GM12878 (cell line): ENCODE measurements at regions not wholly inside any gene's neighbourhood (a gene's known extent, or its start where the extent isn't known, plus 50 kb on each side); places are given as distances from the start of the nearest gene placed in this dataset.

ENCODE experiments used
- ATAC-seq: fragments of 200-7000 bp; cut with Tn5 transposase; 3 replicates; pipeline ENCODE4 v1.9.1; 2020; ENCODE audit warnings: mild to moderate bottlenecking, moderate library complexity
- BruUV-seq: library from RNA; stranded (reverse); fragments of 400-500 nt; replicated peaks from 2 replicates; lab custom pipeline; 2021; lab: Mats Ljungman, UMichigan
- CTCF ChIA-PET: fragments of 300-600 bp; sonication (Branson Sonifier 250); formaldehyde crosslinking; extraction: SDS; loops from one replicate; lab custom pipeline; 2021; ENCODE audit warnings: inconsistent platforms; lab: Yijun Ruan, JAX
- POLR2A ChIA-PET: fragments of 350-600 bp; formaldehyde crosslinking; extraction: SDS; loops from one replicate; lab custom pipeline; 2021; ENCODE audit warnings: inconsistent platforms; lab: Charles Lee
- RAD21 ChIA-PET: fragments of 300-600 bp; sonication (Branson Sonifier 250); formaldehyde crosslinking; loops from one replicate; lab custom pipeline; 2023; ENCODE audit warnings: antibody characterized with exemption; ENCODE audit not compliant: unreplicated experiment; lab: Charles Lee
- SMC1A ChIA-PET: fragments of 300-600 bp; sonication (Branson Sonifier 250); formaldehyde crosslinking; loops from one replicate; lab custom pipeline; 2023; ENCODE audit not compliant: unreplicated experiment, uncharacterized antibody; lab: Charles Lee
- DNase-seq: peaks from one replicate; pipeline ENCODE4 v3.0.0-alpha.2; 2011; ENCODE audit warnings: low read depth, low spot score
- FAIRE-seq: peaks from 3 replicates; lab custom pipeline; 2011; peaks lifted over from hg19 to GRCh38; lab: Jason Lieb, UNC
- H2AFZ ChIP-seq: 2 replicates; pipeline ENCODE4 v1.6.0; 2011; ENCODE audit warnings: low read depth, low read length, control low read depth; ENCODE audit not compliant: control insufficient read depth
- H3K27ac ChIP-seq: 2 replicates; pipeline ENCODE4 v1.5.1; 2011; ENCODE audit warnings: control low read depth; ENCODE audit not compliant: control insufficient read depth, insufficient read depth
- H3K27me3 ChIP-seq, 2 experiments: replicated peaks in 1 of 2; 2 replicates each; pipeline versions ENCODE4 v1.6.0 to v1.6.1; 2011; ENCODE audit warnings: low read length in 1 of 2; ENCODE audit not compliant: control insufficient read depth in 2 of 2, insufficient read depth in 2 of 2
- H3K36me3 ChIP-seq, 2 experiments: 2 replicates each; pipeline ENCODE4 v1.5.1; 2011; ENCODE audit warnings: low read length in 1 of 2; ENCODE audit not compliant: control insufficient read depth in 2 of 2, insufficient read depth in 2 of 2
- H3K4me1 ChIP-seq: 2 replicates; pipeline ENCODE4 v1.6.1; 2011; ENCODE audit warnings: mild to moderate bottlenecking, low read length, moderate library complexity, mixed read lengths; ENCODE audit not compliant: control insufficient read depth, insufficient read depth
- H3K4me2 ChIP-seq: 2 replicates; pipeline ENCODE4 v1.6.0; 2011; ENCODE audit warnings: control low read depth; ENCODE audit not compliant: control insufficient read depth, insufficient read depth
- H3K4me3 ChIP-seq: fragments of 200-600 bp; sonication (generic); 2 replicates; pipeline ENCODE4 v1.5.1; 2016
- H3K79me2 ChIP-seq: 2 replicates; pipeline ENCODE4 v1.6.0; 2011; ENCODE audit warnings: low read length; ENCODE audit not compliant: control insufficient read depth, insufficient read depth
- H3K9ac ChIP-seq: 2 replicates; pipeline ENCODE4 v1.8.0; 2011; ENCODE audit warnings: low read length, control low read depth, mixed read lengths; ENCODE audit not compliant: control insufficient read depth, insufficient read depth
- H3K9me3 ChIP-seq: replicated peaks from 3 replicates; pipeline ENCODE4 v1.5.1; 2011; ENCODE audit warnings: mild to moderate bottlenecking, low read length; ENCODE audit not compliant: control insufficient read depth, insufficient read depth
- H4K20me1 ChIP-seq: 2 replicates; pipeline ENCODE4 v1.6.0; 2011; ENCODE audit not compliant: control insufficient read depth, insufficient read depth
- BMI1 ChIP-seq: fragments of 450-650 bp; IDR thresholded peaks from 2 replicates; pipeline ENCODE4 v1.6.1; 2016; ENCODE audit warnings: mild to moderate bottlenecking, moderate library complexity, borderline replicate concordance
- CBX5 ChIP-seq: sonication (generic); IDR thresholded peaks from 2 replicates; pipeline ENCODE4 v1.6.1; 2016; ENCODE audit warnings: low read depth, moderate library complexity, mild to moderate bottlenecking, inconsistent platforms
- FOXM1 ChIP-seq: IDR thresholded peaks from 2 replicates; pipeline ENCODE4 v1.6.1; 2012; ENCODE audit warnings: low read depth, mild to moderate bottlenecking, inconsistent platforms, low read length, moderate library complexity
- IKZF2 ChIP-seq, 2 experiments: fragments of 450-650 bp; IDR thresholded peaks; 2 replicates each; pipeline ENCODE4 v1.6.1; 2017; ENCODE audit warnings: mild to moderate bottlenecking in 2 of 2, moderate library complexity in 2 of 2
- JUND ChIP-seq: IDR thresholded peaks from 2 replicates; pipeline ENCODE4 v1.6.1; 2012; ENCODE audit warnings: low read depth, mild to moderate bottlenecking, low read length, improper control_type of control experiment, moderate library complexity
- KLF5 ChIP-seq: fragments of 450-650 bp; IDR thresholded peaks from 2 replicates; pipeline ENCODE4 v1.6.1; 2014; ENCODE audit warnings: mild to moderate bottlenecking; ENCODE audit not compliant: partially characterized antibody
- MYB ChIP-seq: fragments of 150-350 bp; IDR thresholded peaks from 2 replicates; pipeline ENCODE4 v1.6.1; 2014; ENCODE audit warnings: mild to moderate bottlenecking, low read depth, low read length, borderline replicate concordance
- NFXL1 ChIP-seq: fragments of 450-650 bp; IDR thresholded peaks from 2 replicates; pipeline ENCODE4 v1.6.1; 2017; ENCODE audit warnings: antibody characterized with exemption, mild to moderate bottlenecking, borderline replicate concordance
- NR2C2 ChIP-seq: IDR thresholded peaks from 2 replicates; pipeline ENCODE4 v1.6.1; 2011; ENCODE audit warnings: borderline replicate concordance, low read depth; ENCODE audit not compliant: control insufficient read depth, insufficient read length
- PML ChIP-seq: IDR thresholded peaks from 2 replicates; pipeline ENCODE4 v1.6.1; 2012; ENCODE audit warnings: low read length, inconsistent platforms
- POU2F2 ChIP-seq: IDR thresholded peaks from 3 replicates; pipeline ENCODE4 v1.6.1; 2011; ENCODE audit warnings: low read depth, mild to moderate bottlenecking, low read length, borderline replicate concordance
- SIN3A ChIP-seq: IDR thresholded peaks from 2 replicates; pipeline ENCODE4 v1.6.1; 2012; ENCODE audit warnings: low read depth, low read length, improper control_type of control experiment
- SPI1 ChIP-seq: IDR thresholded peaks from 2 replicates; pipeline ENCODE4 v1.6.1; 2011; ENCODE audit warnings: low read depth, mild to moderate bottlenecking, low read length, moderate library complexity, borderline replicate concordance; ENCODE audit not compliant: insufficient read depth
- STAT1 ChIP-seq: fragments of 450-650 bp; conservative IDR thresholded peaks from 2 replicates; pipeline ENCODE4 v1.6.1; 2014; ENCODE audit warnings: antibody characterized with exemption, mild to moderate bottlenecking
- ZNF207 ChIP-seq: fragments of 450-650 bp; IDR thresholded peaks from 2 replicates; pipeline ENCODE4 v1.6.1; 2014; ENCODE audit warnings: antibody characterized with exemption, mild to moderate bottlenecking, borderline replicate concordance
- ZNF622 ChIP-seq: fragments of 450-650 bp; IDR thresholded peaks from 2 replicates; pipeline ENCODE4 v1.6.1; 2017; ENCODE audit warnings: mild to moderate bottlenecking, inconsistent platforms
- WGBS: methylation state at CpG from one replicate; pipeline ENCODE4 v1.1.6; 2016; ENCODE audit warnings: low lambda C conversion rate; ENCODE audit not compliant: insufficient replicate concordance, insufficient coverage; ENCODE audit errors: missing lambda C conversion rate; 5-methylcytosine and 5-hydroxymethylcytosine counted together
- in situ Hi-C: fragments of 300-500 bp; cut with MboI; formaldehyde crosslinking; loops from 9 replicates; pipeline ENCODE4 v1.14.3; 2018; ENCODE audit warnings: mixed read lengths
- intact Hi-C: fragments of 100-400 bp; cut with micrococcal nuclease; formaldehyde crosslinking; loops from one replicate; pipeline ENCODE4 v1.14.2; 2022; ENCODE audit not compliant: unreplicated experiment
- TF ChIP-seq, protein P1 (sequence below): IDR thresholded peaks from 2 replicates; pipeline ENCODE4 v1.6.1; 2011; ENCODE audit warnings: low read depth, mild to moderate bottlenecking, low read length, moderate library complexity, borderline replicate concordance; ENCODE audit errors: extremely low read depth
- TF ChIP-seq, protein P2 (sequence below): fragments of 450-650 bp; IDR thresholded peaks from 2 replicates; pipeline ENCODE4 v1.6.1; 2017; ENCODE audit warnings: low read depth, mild to moderate bottlenecking, moderate library complexity
- TF ChIP-seq, protein P3 (sequence below): IDR thresholded peaks from 2 replicates; pipeline ENCODE4 v1.6.1; 2012; ENCODE audit warnings: low read length, inconsistent platforms
- TF ChIP-seq, protein P4 (sequence below): IDR thresholded peaks from 2 replicates; pipeline ENCODE4 v1.6.1; 2011; ENCODE audit warnings: borderline replicate concordance, low read depth, mild to moderate bottlenecking, moderate library complexity, low read length; ENCODE audit not compliant: insufficient read depth, poor library complexity, severe bottlenecking

DNA sequence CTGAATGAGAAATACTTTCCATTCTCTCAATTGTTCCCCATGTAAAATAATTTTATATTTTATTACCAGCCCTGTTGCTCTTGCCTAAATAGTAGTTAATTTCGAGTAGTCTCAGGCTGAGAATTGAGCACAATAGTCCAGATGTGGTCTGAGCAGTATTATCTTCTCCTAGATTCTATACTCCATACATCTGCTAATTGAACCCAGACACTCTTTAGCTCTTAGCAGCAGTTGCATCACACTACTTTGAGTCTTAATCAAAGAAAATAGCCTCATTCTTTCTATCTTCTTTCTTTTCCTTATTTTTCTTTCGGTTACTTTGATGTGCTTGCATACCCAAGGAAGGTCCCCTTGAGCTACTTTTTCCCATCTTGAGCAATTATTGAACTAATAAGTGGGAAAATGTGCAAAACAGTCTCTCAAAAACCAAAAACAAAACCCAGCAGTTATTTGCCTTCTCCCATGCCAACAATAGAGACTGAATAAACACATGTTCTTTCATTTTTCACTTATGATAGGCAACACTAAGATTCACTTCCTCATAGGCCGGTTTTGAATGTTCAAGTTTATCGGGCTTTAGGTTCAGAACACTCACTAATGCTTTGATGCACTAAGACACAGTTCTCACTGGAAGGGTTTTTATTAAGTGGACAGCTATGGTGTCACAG lies 204.5 kb downstream of the POU4F1 start:
- H3K9me3 ChIP-seq: no peaks in the 10 kb centered on the region; the same call in 2 of the 3 replicates
- peak; percentile 41 for FAIRE-seq
- peak overlapping the region; percentile 75 for H3K4me2 ChIP-seq
- SMC1A ChIA-PET: interaction anchor here (0.6 to 2.2 kb wide), 7 partner anchors 8 to 197 kb away, joined by 3 to 5 read pairs (median 3); no protein-coding TSS in a partner anchor
- no peak overlapping the region for H3K4me3 ChIP-seq
- intact Hi-C loops (loop anchor here (10.0 kb wide), 1 partner anchor 264 kb away; no protein-coding TSS in a partner anchor), in situ Hi-C loops (no loop called here)
- no peaks in the 10 kb centered on the region for H3K27me3 ChIP-seq
- WGBS: 11% methylated on average over 4 of the region's 4 CpGs
- CTCF ChIA-PET: interaction anchor here (0.9 kb wide), 1 partner anchor 158 kb away, joined by 3 read pairs; no protein-coding TSS in a partner anchor
- POLR2A ChIA-PET: no interaction called here
- H4K20me1 ChIP-seq: no peaks in the 10 kb centered on the region
- peak; percentile 96 for ATAC-seq
- RAD21 ChIA-PET: interaction anchor here (0.9 kb wide), 1 partner anchor 22 kb away, joined by 5 read pairs; no protein-coding TSS in a partner anchor
- H3K27ac ChIP-seq: peak overlapping the region; percentile 55
- no peaks in the 10 kb centered on the region for H3K79me2 ChIP-seq
- peaks cover 21% of the 10 kb centered on the region for H3K4me1 ChIP-seq
- peak overlapping the region; percentile 26 for H2AFZ ChIP-seq
- H3K9ac ChIP-seq: no peak overlapping the region
- DNase-seq: peak; percentile 53
- H3K36me3 ChIP-seq: no peaks in the 10 kb centered on the region
- no TSS peak for BruUV-seq
- TF ChIP-seq, protein P1, sequence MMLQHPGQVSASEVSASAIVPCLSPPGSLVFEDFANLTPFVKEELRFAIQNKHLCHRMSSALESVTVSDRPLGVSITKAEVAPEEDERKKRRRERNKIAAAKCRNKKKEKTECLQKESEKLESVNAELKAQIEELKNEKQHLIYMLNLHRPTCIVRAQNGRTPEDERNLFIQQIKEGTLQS: no peak
- TF ChIP-seq JUND: no peak
- TF ChIP-seq ZNF207: no peak
- no peak for TF ChIP-seq NR2C2
- TF ChIP-seq ZNF622: no peak
- TF ChIP-seq SPI1: peak; percentile 91
- no peak for TF ChIP-seq NFXL1
- no peak for TF ChIP-seq CBX5
- peak; percentile 37 to 52; a peak in 3 of 4 replicates for TF ChIP-seq IKZF2 (IDR thresholded peaks at IDR 0.05)
- no peak for TF ChIP-seq MYB
- TF ChIP-seq BMI1: no peak
- TF ChIP-seq KLF5: no peak
- no peak for TF ChIP-seq SIN3A
- no peak for TF ChIP-seq POU2F2
- TF ChIP-seq, protein P2, sequence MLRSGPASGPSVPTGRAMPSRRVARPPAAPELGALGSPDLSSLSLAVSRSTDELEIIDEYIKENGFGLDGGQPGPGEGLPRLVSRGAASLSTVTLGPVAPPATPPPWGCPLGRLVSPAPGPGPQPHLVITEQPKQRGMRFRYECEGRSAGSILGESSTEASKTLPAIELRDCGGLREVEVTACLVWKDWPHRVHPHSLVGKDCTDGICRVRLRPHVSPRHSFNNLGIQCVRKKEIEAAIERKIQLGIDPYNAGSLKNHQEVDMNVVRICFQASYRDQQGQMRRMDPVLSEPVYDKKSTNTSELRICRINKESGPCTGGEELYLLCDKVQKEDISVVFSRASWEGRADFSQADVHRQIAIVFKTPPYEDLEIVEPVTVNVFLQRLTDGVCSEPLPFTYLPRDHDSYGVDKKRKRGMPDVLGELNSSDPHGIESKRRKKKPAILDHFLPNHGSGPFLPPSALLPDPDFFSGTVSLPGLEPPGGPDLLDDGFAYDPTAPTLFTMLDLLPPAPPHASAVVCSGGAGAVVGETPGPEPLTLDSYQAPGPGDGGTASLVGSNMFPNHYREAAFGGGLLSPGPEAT: peak; percentile 52; the same call in 1 of the 2 replicates
- no peak for TF ChIP-seq FOXM1
- no peak for TF ChIP-seq PML
- no peak for TF ChIP-seq STAT1
- TF ChIP-seq, protein P3, sequence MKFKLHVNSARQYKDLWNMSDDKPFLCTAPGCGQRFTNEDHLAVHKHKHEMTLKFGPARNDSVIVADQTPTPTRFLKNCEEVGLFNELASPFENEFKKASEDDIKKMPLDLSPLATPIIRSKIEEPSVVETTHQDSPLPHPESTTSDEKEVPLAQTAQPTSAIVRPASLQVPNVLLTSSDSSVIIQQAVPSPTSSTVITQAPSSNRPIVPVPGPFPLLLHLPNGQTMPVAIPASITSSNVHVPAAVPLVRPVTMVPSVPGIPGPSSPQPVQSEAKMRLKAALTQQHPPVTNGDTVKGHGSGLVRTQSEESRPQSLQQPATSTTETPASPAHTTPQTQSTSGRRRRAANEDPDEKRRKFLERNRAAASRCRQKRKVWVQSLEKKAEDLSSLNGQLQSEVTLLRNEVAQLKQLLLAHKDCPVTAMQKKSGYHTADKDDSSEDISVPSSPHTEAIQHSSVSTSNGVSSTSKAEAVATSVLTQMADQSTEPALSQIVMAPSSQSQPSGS: 0 out of 2 replicates have a peak, but pooled peaks have one; percentile 25
- TF ChIP-seq, protein P4, sequence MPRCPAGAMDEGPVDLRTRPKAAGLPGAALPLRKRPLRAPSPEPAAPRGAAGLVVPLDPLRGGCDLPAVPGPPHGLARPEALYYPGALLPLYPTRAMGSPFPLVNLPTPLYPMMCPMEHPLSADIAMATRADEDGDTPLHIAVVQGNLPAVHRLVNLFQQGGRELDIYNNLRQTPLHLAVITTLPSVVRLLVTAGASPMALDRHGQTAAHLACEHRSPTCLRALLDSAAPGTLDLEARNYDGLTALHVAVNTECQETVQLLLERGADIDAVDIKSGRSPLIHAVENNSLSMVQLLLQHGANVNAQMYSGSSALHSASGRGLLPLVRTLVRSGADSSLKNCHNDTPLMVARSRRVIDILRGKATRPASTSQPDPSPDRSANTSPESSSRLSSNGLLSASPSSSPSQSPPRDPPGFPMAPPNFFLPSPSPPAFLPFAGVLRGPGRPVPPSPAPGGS: no peak
